Left renal pelvis (tissue), 4 donors: ENCODE measurements at regions not wholly inside any gene's neighbourhood (a gene's known extent, or its start where the extent isn't known, plus 50 kb on each side); places are given as distances from the start of the nearest gene placed in this dataset.
"Not testable (repeated sequence)": the region's sequence is repeated elsewhere in the genome, so short reads cannot be mapped to it uniquely, and the experiment has no call there.

Experiments used
- DNase-seq, 4 donors: peaks; one replicate each; pipeline ENCODE4 v3.0.0-alpha.2; 2013; ENCODE audit warnings: low read depth in 4 of 4, low spot score in 3 of 4

DNA sequence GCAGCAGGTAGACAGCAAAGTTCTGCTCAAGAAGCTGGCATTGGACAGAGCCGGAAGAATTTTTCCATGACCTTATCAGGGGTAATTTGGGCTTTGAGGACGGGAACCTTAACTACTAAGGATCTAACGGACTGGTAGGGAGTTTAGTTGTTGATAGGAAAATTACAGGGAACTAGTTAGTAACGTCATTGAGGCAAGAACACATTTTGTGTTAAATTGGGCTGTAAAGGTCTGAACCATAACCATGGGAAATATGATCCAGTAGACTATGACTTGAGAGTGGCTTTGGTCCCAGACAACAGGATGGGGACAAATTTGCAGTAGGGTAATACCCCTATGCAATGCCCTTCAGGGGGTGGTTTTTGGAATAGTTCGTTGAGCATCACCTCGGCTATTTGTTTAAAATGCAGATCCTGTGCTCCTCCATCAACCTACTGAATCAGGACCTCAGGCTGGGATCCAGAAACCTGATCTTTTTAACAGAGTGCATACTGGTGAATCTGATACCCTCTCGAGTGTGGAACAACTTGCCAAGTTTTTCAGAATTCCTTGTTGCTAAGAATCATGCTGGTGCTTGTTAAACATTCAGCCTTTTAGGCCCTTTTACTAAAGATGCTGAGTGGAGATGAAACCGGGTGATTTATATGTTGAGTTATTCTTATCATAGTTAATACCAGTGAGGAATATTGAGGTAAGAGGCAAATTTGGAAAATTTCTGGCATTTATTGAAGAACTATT, 255.1 kb downstream of the MAP2K6 start:
- no peak for DNase-seq

DNA sequence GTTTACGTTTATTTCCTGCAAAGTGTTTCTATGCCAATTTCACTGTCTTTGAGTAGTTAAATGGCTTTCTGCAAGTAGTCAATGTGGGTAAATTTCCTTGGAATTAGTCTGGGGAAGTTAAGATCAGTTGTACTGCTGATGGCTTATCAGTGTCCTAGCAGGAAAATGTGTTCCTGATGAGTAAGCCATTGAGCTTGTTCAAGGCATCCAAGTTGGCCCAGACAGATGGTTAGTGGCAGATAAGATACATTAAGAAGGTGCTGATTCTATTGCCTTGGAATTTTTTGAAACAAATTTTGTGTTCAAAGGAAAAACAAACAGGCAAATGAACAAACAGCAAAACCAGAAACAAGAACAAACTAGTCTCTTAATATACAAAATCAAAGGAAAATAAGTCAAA, 258.4 kb downstream of the MAP2K6 start:
- DNase-seq: no peak

DNA sequence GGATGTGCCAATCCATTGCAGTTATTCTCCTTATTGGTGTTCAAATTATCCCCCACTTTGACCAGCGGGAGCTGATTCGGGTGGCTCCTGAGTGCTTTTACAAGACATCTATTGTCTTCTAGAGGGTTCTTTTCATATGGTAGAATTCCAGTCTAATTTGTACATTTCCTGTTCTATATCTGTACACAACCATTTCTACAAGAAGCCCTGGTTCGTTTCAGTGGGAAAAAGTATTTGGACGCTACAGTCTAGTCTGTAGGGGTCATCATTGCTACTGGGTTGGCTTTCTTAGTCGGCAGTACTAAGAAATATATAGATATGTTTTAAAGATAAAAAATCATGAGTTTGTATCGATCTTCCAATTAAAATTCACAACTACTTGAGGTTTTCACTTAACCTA, 262.6 kb downstream of the MAP2K6 start:
- no peak for DNase-seq

DNA sequence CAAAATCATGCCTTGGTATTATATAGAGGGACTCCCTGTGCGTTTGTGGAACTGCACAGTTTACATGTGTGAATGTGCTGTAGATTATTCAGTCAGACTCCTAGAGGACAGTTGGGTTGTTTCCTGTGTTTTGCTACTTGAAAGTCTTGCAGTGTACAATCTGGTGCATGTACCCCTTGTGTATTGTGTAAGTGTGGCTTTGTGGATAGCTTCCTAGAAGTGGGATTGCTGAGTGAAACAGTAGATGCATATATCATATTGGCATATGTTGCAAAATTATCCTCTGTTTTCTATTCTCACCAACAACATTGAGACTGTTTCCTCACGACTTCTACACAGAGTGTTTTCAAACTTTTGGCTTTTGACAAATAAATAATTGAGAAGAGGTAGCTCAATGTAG, 263.7 kb downstream of the MAP2K6 start:
- DNase-seq: no peak

DNA sequence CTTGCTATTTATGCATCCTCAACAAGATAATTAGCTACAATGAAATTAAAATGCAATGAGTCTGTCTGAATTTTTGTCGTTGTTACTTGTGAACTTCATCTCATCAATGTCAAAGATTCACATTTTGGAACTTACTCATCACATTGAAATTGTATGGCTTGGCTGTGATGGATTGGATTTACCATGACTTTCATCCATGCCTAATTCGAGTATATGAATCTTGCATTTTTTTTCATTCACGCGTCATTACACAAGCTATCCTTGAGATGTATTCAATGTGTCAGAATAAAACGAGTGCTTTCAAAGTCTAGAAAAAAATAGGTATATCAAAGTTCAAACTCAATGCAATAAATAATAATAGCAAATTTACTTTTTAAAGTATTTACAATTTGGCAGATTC, 265.3 kb downstream of the MAP2K6 start:
- DNase-seq: no peak

DNA sequence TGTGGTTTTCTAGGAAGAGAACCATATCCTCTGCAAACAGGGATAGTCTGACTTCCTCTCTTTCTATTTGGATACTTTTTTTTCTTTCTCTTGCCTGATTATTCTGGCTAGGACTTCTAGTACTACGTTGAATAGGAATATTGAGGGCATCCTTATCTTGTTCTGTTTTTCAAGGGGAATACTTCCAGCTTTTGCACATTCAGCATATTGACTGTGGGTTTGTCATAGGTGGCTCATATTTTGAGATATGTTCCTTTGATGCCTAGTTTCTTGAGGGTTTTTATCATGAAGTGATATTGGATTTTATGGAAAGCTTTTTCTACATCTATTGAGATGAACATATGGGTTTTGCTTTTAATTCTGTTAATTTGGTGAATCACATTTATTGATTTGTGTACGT, 269.8 kb downstream of the MAP2K6 start:
- DNase-seq: no peak

DNA sequence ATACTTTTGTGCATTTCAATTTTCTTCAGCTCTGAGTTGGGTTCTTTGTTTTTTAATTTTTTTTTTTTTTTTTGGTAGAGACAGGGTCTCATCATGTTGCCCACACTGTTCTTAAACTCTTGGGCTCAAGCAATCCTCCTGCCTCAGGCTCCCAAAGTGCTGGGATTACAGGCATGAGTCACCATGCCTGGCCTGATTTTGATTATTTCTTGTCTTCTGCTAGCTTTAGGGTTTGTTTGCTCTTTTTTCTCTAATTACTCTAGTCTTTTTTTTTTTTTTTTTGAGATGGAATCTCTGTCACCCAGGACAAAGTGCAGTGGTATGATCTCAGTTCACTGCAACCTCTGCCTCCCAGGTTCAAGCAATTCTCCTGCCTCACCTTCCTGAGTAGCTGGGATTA, 270.7 kb downstream of the MAP2K6 start:
- not testable (repeated sequence) for DNase-seq

DNA sequence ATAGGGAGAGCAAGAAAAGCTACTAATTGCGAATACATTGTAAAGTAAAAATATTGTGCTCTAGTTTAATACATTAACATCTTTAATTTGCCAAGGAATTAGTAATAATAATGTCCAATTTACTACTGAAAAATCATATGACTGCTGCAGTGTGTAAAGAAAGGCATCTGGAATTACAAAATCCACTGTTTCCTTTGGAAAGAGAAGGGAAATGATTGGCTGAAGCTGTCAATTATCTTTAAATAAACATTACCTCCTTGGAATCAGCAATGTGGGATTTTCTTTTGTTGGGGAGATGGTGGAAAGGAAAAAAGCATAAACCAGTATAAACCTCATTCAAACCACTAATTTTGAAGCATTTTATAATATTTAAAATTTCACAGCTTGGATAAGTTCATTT, 276.0 kb downstream of the MAP2K6 start:
- no peak for DNase-seq

DNA sequence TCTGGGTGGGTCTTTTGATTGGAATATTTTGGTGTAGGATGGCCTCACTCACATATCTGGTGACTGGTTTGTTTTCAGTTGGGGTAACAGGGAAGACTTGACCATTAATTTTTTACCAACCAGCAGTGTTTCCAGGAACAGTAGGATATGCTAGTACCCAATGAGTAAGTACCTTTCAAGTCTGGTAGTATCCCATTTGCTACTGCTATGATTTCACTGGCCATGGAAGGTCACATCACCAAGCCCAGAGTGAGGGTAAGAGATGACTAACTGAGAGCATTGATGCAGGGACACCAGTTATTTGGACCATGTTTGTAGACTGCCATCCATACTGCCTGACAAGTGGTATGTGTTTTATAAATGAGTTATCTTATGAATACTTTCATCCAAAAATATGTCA, 277.7 kb downstream of the MAP2K6 start:
- DNase-seq: no peak

DNA sequence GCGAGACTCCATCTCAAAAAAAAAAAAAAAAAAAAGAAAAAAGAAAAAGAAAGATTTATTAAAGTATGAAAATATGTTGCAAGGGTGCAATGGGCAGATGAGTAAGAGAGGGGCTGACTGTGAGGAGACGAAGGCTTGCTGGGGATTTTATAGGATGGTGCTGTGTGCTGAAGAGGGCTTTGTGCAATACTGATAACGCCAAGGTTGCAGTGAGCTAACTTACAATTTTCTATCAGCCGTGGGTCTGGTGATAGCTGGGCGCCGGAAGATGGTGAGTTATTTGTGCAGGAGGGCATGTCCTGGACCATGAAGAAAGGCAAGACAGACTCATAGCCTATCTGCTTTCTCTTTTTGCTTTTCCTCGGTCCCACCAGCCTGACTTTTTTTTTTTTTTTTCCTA, 281.1 kb downstream of the MAP2K6 start:
- no peak for DNase-seq

DNA sequence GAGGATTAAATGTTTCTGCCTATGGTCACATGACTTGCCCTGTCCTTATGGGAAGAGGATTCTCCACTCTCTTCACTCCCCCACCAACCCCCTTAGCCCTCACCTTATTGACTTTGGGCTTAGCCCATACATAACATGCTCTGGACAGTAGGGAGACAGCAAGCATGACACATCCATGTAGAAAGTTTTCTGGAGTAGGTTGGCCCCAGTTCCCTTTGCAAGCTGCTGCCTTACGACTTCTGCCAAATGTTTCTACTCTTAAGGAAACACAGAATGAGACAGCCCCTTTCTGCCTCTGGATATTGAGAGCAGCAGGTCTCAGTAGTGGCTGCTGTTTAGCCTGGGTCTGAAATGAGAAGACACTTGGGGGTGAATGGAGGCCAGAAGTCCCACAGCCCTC, 282.2 kb downstream of the MAP2K6 start:
- DNase-seq: no peak

DNA sequence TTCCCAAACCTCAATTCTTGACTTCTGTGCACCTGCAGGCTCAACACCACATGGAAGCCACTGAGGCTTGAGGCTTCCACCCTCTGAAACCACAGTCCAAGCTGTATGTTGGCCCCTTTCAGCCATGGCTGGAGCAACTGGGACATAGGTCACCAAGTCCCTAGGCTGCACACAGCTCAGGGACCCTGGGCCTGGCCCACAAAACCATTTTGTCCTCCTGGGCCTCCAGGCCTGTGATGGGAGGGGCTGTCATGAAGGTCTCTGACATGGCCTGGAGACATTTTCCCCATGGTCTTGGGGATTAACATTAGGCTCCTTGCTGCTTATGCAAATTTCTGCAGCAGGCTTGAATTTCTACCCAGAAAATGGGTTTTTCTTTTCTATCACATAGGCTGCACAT, 283.9 kb downstream of the MAP2K6 start:
- not testable (repeated sequence) for DNase-seq

DNA sequence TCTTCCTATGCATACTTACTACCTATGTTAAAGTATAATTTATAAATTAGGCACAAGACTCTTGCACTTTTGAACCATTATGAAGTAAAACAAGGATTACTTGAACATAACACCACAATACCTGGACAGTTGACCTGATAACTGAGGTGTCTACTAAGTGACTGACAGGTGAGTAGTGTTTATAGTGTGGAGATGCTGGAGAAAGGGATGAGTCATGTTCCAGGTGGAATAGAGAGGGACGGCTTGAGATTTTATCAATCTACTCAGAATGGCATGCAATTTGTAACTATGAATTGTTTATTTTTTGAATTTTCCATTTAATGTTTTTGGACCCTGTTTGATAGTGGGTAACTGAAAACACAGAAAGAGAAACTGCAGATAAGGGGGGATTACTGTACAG, 287.6 kb downstream of the MAP2K6 start:
- DNase-seq: no peak

DNA sequence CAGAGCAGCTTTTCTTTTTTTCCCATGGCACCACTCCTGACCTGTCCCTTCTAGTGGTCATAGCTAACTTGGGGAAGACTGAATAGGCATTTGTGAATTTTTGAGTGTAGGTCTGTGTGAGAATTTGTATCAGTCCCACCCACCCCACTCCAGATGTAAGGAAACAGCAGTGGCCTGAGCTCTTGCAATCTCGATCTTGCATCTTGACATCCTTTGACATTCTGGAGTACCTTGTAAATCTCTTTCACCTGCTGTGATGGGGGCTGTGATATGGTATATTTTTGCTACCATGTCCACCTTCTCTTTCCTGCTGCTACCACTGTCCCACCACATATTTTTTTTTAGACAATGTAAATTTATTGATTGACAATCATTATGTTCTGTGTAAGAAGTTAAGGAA, 289.3 kb downstream of the MAP2K6 start:
- no peak for DNase-seq

DNA sequence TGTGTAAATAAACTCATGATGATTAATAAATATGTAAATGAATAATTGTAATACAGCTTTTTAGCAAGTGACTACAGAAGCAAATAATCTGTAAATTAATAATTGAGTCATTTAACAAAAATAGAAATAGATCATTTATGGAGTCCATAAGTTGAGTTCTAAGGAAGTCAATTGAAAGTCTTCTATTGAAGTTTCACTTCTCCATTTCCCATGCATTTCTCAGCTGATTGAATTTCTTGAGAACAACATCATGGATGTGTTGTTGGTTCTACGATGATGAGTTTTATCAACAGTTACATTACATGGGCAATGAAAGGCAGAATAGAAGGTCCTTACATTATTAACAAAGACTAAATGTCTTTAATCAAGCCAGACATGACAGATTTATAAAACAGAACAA, 290.4 kb downstream of the MAP2K6 start:
- no peak for DNase-seq

DNA sequence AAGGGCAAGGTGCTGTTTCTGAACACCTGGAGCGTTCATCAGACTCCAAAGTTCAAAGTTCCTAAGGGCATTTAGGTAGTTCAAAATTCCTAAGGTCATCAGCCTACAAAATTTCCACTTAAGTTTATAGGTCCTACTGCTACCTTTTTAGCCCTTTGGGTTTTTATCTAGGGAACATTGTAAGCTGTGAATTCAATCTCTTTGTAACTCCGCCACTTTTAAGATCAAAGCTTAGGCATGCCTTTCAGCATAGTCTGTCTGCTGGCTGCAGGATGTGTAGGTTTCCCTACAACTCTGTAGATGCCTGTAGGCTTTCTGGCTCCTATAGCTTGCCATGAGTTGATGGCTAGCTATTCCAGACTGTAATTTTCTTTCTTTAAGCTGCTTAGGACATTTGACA, 291.6 kb downstream of the MAP2K6 start:
- no peak for DNase-seq

DNA sequence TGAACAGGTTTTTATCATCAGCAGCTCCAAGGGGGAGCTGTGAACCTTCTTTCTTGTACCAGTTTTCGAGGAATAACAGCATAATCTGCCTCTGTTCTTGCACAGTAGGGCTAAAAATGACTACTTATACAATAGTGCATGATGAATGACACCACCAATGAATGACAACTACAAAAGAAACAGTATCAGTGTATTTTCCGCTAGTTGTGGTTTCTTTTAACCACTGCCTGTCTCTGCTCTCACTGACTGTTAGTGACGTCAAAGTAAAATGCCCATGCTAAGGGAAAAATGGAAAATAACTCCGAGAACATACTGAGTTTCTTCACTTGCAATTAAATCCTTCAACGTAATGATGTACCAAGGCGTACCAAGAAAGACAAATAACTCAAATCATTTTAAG, 294.9 kb downstream of the MAP2K6 start:
- DNase-seq: no peak

DNA sequence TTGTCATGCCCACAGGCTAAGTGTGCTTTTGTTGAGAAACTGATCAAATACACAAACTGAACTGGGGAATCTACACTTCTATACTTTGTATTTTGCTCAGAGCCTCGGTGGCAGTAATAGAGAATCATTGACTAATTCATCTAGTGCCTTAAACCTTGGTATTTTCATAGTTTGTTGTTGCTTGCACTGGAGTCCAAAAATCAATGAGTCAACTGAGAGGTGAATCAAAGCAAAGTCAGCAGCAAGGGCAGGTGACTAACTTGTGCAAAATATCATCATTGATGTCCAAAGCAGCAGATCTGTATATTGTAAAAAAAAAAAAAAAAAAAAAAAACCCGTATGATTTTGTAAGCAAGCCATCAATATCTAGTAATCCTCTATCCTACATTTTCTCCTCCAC, 296.4 kb downstream of the MAP2K6 start:
- no peak for DNase-seq

DNA sequence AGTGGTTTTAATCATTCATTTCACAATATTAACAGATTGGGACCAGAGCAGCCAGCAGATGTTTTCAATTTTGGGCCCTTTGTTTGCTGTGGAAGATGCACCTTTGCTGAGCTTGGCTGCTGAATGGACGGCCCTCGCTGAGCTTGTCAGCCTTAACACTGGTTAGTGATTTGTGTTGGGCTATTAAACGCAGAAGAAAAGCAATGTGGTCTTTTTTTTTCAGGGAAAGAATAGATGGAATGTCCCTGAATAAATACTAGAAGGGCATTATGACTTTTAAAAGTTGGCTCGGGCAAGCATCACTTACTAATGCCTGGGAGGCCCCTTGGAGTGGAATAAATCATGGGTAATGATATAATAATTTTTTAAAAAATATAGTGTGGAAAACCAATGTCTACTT, 297.0 kb downstream of the MAP2K6 start:
- no peak for DNase-seq

DNA sequence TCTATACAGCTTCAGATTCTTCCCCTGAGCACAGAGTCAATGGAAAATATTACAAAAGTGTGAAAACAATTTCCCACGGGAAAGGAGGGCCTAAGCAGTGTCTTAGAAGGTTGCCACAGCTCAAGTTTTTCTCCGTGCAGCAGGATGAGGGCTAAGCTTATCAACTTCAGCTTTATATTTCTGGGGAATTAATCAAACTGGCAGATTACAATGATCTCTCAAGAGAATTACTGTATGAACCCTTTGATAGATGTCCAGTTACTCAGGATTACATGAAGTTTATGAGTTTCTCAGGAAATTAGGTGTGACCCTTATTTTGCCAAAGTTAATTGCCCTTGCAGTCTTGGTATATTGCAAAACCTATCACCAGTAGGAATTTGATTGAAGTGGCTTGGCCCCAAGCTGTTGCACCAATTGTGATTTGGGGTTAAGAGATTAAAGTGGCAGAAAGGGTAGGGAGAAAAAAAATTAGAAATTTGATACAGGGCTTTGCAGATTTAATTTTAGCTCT, 298.4 kb downstream of the MAP2K6 start:
- DNase-seq: no peak

DNA sequence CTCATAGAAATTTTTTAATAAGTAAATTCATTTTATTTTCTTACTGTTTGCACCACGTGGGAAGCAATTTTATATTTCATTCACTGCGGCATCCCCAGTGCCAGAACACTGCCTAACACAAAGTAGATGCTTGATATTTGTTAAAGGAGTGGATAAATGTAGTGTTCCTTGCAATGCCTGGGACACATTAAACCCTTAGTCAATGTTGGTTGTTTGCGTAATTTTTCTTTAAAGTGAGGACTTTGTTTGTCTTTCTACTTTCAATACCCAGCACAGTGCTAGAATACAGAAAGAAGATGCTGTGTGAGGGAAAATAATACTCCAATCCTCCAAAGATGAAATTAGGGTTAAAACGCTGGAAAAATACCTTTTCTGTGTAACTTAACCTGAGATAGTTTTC, 299.3 kb downstream of the MAP2K6 start:
- DNase-seq: no peak

DNA sequence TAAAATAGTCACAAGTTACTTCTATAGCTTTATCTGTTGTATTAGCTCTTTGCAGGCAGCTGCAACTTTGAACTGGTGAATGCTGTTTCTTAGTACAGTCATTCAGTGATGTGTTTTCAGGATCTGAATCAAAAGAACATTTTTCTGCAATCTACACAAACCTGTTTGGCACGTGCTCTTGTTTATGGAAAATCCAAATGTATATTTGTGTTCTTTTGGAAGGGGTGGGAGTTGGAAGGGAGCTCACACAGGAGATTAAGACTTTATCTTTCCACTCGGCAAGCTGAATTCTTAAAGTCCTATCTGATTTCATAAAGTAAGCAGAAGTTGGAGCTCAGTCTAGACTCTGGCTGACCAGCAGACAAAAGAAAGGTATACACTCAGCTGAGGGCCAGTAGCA, 300.2 kb downstream of the MAP2K6 start:
- no peak for DNase-seq

DNA sequence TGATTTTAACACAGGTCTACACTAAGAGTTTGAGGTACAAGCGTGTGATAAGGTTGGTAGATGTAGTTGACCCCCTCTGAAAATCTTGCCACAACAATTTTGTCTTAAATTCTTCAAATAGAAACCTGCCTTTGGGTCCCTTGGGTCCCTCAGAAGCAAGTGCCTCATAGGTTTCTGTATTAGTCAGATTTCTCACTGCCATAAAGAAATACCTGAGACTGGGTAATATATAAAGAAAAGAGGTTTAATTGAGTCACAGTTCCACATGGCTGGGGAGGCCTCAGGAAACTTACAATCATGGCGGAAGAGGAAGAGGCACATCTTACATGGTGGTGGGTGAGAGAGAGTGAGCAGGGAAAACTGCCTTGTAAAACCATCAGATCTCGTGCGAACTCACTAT, 301.2 kb downstream of the MAP2K6 start:
- DNase-seq: no peak
